ENCODE measurements at regions not wholly inside any gene's neighbourhood (a gene's known extent, or its start where the extent isn't known, plus 50 kb on each side); places are given as distances from the start of the nearest gene placed in this dataset.

DNA sequence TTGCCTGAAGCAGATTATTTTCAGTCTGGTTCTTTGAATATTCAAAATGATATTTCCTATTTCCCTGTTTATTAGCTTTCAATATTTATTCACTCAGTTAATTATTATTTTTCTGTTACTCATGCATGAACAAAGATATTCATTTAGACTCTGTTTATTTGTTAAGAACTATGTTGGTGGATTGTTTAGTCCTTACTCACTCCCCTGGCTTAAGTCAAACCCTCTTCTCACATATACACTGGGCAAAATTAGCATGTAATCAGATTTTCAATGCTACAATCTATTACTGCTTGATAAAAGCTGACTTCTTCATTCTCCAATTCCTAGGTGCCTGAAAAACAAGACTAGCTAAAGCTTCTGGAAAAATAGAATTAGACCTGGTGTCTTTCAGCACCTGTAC is 335.8 kb downstream of the FAT4 start:
- TF ChIP-seq, protein P1, sequence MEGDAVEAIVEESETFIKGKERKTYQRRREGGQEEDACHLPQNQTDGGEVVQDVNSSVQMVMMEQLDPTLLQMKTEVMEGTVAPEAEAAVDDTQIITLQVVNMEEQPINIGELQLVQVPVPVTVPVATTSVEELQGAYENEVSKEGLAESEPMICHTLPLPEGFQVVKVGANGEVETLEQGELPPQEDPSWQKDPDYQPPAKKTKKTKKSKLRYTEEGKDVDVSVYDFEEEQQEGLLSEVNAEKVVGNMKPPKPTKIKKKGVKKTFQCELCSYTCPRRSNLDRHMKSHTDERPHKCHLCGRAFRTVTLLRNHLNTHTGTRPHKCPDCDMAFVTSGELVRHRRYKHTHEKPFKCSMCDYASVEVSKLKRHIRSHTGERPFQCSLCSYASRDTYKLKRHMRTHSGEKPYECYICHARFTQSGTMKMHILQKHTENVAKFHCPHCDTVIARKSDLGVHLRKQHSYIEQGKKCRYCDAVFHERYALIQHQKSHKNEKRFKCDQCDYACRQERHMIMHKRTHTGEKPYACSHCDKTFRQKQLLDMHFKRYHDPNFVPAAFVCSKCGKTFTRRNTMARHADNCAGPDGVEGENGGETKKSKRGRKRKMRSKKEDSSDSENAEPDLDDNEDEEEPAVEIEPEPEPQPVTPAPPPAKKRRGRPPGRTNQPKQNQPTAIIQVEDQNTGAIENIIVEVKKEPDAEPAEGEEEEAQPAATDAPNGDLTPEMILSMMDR (IDR thresholded peaks at IDR 0.05; ENCODE audit: low read length): no peak
- TF ChIP-seq EZH2 (optimal IDR thresholded peaks at IDR 0.05; ENCODE audit: low read depth, low read length) (no peak), EZH2phosphoT487 (IDR thresholded peaks at IDR 0.05; ENCODE audit: low read length) (no peak)
